DND-41 (cell line): ENCODE measurements at regions not wholly inside any gene's neighbourhood (a gene's known extent, or its start where the extent isn't known, plus 50 kb on each side); places are given as distances from the start of the nearest gene placed in this dataset.

Source experiments
- CTCF ChIP-seq: IDR thresholded peaks from 2 replicates; pipeline ENCODE4 v1.5.1; 2012; ENCODE audit warnings: borderline replicate concordance, low read length, moderate library complexity, mild to moderate bottlenecking; ENCODE audit not compliant: poor library complexity, severe bottlenecking; ENCODE audit errors: extremely low read depth
- EZH2 ChIP-seq: IDR thresholded peaks from 3 replicates; pipeline ENCODE4 v1.6.1; 2012; ENCODE audit warnings: borderline replicate concordance, low read depth, mild to moderate bottlenecking, moderate library complexity, low read length, inconsistent platforms; ENCODE audit not compliant: severe bottlenecking

GRCh38 chr4:31727030-31727429 is 1006.9 kb downstream of the PCDH7 start:
- TF ChIP-seq CTCF (no peak), EZH2 (no peak)
